A172 (cell line): ENCODE measurements at regions not wholly inside any gene's neighbourhood (a gene's known extent, or its start where the extent isn't known, plus 50 kb on each side); places are given as distances from the start of the nearest gene placed in this dataset.
A peak's percentile ranks its signal among the peaks of the same experiment; 100 is the strongest.

ENCODE experiments used
- DNase-seq: peaks from one replicate; pipeline ENCODE4 v3.0.0-alpha.2; 2015; ENCODE audit warnings: low spot score

- no peak for DNase-seq
Observed at GRCh38 chr2:190809139-190809764, 71.4 kb upstream of the GLS start.

DNA sequence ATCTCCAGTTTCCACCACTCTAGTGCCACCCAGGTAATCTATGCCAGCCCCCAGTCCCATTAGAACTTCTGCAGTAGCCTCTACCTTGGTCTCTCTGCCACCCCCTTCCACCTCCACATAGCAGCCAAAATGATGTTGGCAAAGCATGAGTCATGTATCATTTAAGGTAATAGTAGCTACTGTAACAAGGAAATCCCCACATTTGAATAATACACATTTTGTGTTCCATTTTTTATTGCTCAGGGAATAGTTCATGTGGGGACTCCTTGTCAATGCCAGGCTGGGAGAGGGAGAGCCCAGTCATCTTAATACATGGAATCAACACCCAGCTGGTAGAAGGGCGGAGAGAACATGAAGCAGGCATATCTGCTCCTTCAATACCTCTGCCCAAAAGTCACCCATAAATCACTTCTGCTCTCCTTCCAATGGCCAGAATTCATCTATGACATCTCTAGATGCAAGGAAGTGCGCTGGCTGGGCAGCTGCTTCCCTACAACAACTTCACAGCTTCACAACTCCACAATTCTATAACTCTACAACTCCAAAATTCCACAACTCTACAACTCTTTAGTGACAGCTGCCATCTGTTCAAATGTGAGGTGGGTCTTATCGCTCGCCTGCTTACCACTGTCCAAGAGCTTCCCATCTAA lies 70.6 kb upstream of the GLS start:
- DNase-seq: no peak

DNA sequence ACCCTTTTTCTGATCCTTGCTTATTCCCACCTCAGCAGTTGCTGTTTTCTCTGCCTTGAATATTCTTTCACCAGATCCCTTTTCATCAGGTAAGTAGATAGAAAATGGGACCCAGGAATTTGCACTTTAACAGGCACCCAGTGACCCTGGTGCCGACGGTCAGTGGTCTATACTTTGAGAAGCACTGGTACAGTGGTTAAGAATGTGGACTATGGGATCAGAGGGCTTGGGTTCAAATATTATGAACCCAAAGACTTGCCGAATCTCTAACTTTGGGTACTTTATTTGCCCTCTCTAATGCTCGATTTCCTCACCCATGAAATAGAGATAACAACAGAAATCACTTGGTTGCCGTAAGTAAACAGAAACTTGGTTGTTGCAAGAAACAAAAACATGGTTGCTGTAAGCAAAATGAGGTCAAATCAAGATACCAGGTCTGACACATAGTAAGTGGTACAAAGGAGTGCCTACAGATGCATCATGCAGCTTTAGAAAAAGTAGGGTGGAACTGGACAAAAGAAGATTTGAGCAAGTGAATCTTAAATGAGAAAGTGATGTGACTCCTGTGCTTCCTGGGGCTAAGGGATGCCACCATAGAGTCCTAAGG lies 69.5 kb upstream of the GLS start:
- no peak for DNase-seq

GRCh38 chr2:190811811-190812210 lies 68.8 kb upstream of the GLS start:
- no peak for DNase-seq

- no peak for DNase-seq
Observed at GRCh38 chr2:190812506-190813294, 67.9 kb upstream of the GLS start.

DNA sequence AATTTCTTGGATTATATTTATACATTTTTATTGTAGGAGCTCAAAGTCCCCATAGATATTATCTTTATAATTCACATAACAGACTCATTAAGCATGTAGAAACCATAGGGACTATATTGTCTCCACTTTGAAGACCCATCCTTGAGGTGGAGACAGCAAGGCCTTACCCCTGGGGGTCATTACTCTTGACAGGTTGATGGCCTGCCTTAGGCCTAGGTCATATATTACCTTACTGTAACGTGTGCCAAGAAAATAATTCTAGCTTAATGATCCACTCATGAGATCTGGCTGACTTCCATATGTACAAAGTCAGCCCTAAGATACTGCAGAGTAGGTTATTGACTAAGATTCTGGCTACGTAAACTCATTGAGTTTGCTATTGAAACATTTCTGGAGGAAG lies 65.4 kb upstream of the GLS start:
- no peak for DNase-seq

DNA sequence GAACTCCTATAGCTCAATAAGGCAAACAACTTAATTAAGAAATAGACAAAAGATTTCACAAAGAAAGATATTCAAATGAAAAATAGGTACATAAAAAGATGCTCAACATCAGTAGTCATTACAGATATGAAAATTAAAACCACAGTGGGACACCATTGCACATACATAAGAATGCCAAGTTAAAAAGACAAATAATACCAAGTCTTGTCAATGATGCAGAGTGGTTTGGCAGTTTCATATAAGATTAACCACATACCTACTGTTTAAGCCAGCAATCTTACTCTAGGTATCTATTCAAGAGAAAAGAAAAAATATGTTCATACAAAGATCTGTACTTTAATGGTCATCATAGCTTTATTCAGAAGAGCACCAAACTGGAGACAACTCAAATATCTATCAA lies 63.5 kb upstream of the GLS start:
- no peak for DNase-seq

DNA sequence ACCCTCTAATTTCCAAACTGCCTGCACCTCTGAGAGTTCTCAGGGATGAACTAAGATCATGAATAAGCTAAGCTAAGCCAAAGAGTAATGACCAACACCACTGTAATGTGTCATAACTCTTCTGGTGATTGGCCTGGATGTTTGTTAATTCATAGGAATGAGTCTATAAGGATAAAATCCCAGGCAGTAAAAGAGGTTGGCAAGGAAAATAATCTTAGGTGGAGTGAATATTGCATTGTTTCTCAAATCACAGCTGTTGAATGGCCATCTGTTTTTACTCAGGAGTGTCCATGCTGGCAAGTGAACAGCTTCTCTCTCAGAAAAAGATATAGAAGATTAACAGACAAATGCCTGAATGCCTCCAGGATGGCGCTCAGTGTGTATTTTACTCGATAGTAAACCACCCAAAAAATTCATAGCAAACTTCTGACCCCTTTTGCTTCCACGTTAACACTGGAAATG lies 60.8 kb upstream of the GLS start:
- peak; percentile 51 for DNase-seq

DNA sequence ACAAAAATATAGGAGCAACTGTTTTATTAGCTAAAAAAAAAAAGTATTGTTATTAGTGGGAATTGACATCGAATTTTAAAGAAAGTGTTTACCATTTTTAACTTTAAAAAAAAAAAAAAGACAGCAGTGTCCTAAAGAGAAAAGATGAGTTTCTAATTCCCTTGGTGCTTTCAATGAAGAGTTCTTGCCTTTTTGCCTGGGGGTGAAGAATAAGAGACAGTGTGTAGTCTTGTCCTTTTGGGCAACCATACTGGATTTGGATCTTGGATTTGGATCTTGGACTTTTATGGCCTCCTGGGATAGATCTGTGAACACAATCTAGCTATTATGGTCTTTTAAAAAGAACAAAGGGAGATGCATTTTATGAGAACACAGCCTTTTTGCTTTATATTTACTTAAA lies 60.2 kb upstream of the GLS start:
- DNase-seq: no peak

- no peak for DNase-seq
Observed at GRCh38 chr2:190822043-190822442, 58.6 kb upstream of the GLS start.

DNA sequence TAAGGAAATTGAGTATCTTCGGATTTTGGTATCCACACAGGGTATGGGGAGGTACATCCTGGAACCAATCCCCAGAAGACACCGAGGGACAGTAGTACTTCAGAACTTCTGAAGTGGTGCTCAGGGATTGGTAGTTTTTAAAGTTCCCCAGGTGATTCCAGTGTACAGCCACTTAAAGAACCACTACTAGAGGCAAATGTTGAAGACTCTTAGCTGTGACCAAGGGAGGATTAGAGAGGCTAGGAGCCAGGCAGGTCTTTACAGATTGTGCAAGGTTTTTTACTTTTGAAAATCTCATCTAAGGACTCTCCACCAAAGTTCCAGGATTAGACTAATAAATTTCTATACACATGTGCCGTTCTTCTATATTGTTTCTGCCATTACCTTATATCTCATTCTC lies 52.9 kb upstream of the GLS start:
- no peak for DNase-seq

DNA sequence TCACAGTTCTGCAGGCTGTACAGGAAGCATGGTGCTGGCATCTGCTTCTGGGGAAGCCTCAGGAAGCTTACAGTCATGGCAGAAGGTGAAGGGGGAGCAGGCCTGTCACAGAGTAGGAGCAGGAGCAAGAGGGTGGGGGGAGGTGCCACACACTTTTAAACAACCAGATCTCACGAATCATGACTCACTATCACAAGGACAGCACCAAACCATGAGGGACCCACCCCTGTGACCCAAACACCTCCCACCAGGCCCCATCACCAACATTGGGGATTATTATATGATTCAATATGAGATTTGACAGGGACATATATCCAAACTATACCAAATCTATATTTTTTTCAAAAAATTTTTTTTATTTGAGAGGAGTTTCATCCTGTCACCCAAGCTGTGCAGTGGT lies 51.0 kb upstream of the GLS start:
- no peak for DNase-seq
